Esophagus squamous epithelium (tissue), 4 donors: ENCODE measurements at regions not wholly inside any gene's neighbourhood (a gene's known extent, or its start where the extent isn't known, plus 50 kb on each side); places are given as distances from the start of the nearest gene placed in this dataset.
A peak's percentile ranks its signal among the peaks of the same experiment; 100 is the strongest.

Experiments
- POLR2A ChIP-seq, 4 donors: fragments of 450-650 bp; IDR thresholded peaks; one replicate each; pipeline ENCODE4 v1.6.1; 2017; ENCODE audit warnings: antibody characterized with exemption in 4 of 4, mild to moderate bottlenecking in 4 of 4, moderate library complexity in 3 of 4
- TF ChIP-seq, protein P1 (sequence below), 6 experiments: fragments of 450-650 bp in 4 of 6; fragments of 200-600 bp in 2 of 6; sonication (generic) in 2 of 6; IDR thresholded peaks; one replicate each; pipeline ENCODE4 v1.5.1; 2016 to 2019; ENCODE audit warnings: antibody characterized with exemption in 6 of 6, mild to moderate bottlenecking in 4 of 6, moderate library complexity in 4 of 6

- TF ChIP-seq, protein P1, sequence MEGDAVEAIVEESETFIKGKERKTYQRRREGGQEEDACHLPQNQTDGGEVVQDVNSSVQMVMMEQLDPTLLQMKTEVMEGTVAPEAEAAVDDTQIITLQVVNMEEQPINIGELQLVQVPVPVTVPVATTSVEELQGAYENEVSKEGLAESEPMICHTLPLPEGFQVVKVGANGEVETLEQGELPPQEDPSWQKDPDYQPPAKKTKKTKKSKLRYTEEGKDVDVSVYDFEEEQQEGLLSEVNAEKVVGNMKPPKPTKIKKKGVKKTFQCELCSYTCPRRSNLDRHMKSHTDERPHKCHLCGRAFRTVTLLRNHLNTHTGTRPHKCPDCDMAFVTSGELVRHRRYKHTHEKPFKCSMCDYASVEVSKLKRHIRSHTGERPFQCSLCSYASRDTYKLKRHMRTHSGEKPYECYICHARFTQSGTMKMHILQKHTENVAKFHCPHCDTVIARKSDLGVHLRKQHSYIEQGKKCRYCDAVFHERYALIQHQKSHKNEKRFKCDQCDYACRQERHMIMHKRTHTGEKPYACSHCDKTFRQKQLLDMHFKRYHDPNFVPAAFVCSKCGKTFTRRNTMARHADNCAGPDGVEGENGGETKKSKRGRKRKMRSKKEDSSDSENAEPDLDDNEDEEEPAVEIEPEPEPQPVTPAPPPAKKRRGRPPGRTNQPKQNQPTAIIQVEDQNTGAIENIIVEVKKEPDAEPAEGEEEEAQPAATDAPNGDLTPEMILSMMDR (IDR thresholded peaks at IDR 0.05): peak in 5 of 6 experiments; percentile 12 to 44 (median 24)
- no peak for TF ChIP-seq POLR2A (IDR thresholded peaks at IDR 0.05)
Measured at GRCh38 chr14:22303589-22304195, 285.3 kb downstream of the DAD1 start.
